Activated T-cell treated with anti-CD3 and anti-CD28 coated beads, Interleukin-2, amount 50 U/mL, for 4 hours (primary cell): ENCODE measurements at regions not wholly inside any gene's neighbourhood (a gene's known extent, or its start where the extent isn't known, plus 50 kb on each side); places are given as distances from the start of the nearest gene placed in this dataset.
A peak's percentile ranks its signal among the peaks of the same experiment; 100 is the strongest.

Experiments used
- ATAC-seq, 2 donors: fragments of 200-7000 bp; cut with Tn5 transposase; one replicate each; pipeline ENCODE4 v1.10.0; 2021
- DNase-seq: peaks from one replicate; pipeline ENCODE4 v3.0.0-alpha.2; 2020
- H3K27me3 Mint-ChIP-seq: one replicate; pipeline ENCODE4 v1.8.0; 2021; ENCODE audit warnings: low read depth, mixed read lengths
- H3K36me3 Mint-ChIP-seq: one replicate; pipeline ENCODE4 v1.8.0; 2022; ENCODE audit warnings: mixed read lengths; ENCODE audit not compliant: insufficient read depth
- H3K4me1 Mint-ChIP-seq: one replicate; pipeline ENCODE4 v1.8.0; 2021; ENCODE audit warnings: low read depth, mixed read lengths
- H3K4me3 Mint-ChIP-seq: one replicate; pipeline ENCODE4 v1.8.0; 2021; ENCODE audit warnings: mild to moderate bottlenecking, moderate library complexity, mixed read lengths
- H3K9me3 Mint-ChIP-seq: one replicate; pipeline ENCODE4 v1.8.0; 2021; ENCODE audit warnings: mixed read lengths

- peaks cover 38% of the 10 kb centered on the region for H3K27me3 Mint-ChIP-seq
- no peak for DNase-seq
- no peaks in the 10 kb centered on the region for H3K36me3 Mint-ChIP-seq
- H3K4me1 Mint-ChIP-seq, result no peaks in the 10 kb centered on the region
- peaks cover 28% of the 10 kb centered on the region for H3K9me3 Mint-ChIP-seq
- no peak overlapping the region for H3K4me3 Mint-ChIP-seq
- no peak for ATAC-seq
Observed at GRCh38 chr7:25933921-25934320, 218.1 kb upstream of the NFE2L3 start.

- peaks cover 27% of the 10 kb centered on the region for H3K27me3 Mint-ChIP-seq
- no peaks in the 10 kb centered on the region for H3K36me3 Mint-ChIP-seq
- H3K9me3 Mint-ChIP-seq, result peaks cover under 1% of the 10 kb centered on the region
- H3K4me1 Mint-ChIP-seq, result peaks cover 10% of the 10 kb centered on the region
- DNase-seq (no peak), ATAC-seq (peak in 1 of 2 donors; percentile 18)
- no peak overlapping the region for H3K4me3 Mint-ChIP-seq
Observed at GRCh38 chr7:25940086-25940906, 211.7 kb upstream of the NFE2L3 start.

GRCh38 chr7:25944777-25945515, 207.1 kb upstream of the NFE2L3 start:
- no peak overlapping the region for H3K4me3 Mint-ChIP-seq
- ATAC-seq (no peak), DNase-seq (no peak)
- H3K36me3 Mint-ChIP-seq, result no peaks in the 10 kb centered on the region
- peaks cover 29% of the 10 kb centered on the region for H3K27me3 Mint-ChIP-seq
- no peaks in the 10 kb centered on the region for H3K9me3 Mint-ChIP-seq
- peaks cover 21% of the 10 kb centered on the region for H3K4me1 Mint-ChIP-seq

GRCh38 chr7:25945608-25946007, 206.4 kb upstream of the NFE2L3 start:
- peaks cover 28% of the 10 kb centered on the region for H3K27me3 Mint-ChIP-seq
- DNase-seq, result no peak
- H3K36me3 Mint-ChIP-seq, result no peaks in the 10 kb centered on the region
- no peak overlapping the region for H3K4me3 Mint-ChIP-seq
- no peak for ATAC-seq
- no peaks in the 10 kb centered on the region for H3K9me3 Mint-ChIP-seq
- peaks cover 20% of the 10 kb centered on the region for H3K4me1 Mint-ChIP-seq

- peaks cover 17% of the 10 kb centered on the region for H3K4me1 Mint-ChIP-seq
- DNase-seq, result no peak
- peaks cover 23% of the 10 kb centered on the region for H3K27me3 Mint-ChIP-seq
- H3K9me3 Mint-ChIP-seq, result no peaks in the 10 kb centered on the region
- no peak overlapping the region for H3K4me3 Mint-ChIP-seq
- ATAC-seq, result no peak
- no peaks in the 10 kb centered on the region for H3K36me3 Mint-ChIP-seq
Observed at GRCh38 chr7:25946181-25946580, 205.8 kb upstream of the NFE2L3 start.

GRCh38 chr7:25947669-25948516, 204.1 kb upstream of the NFE2L3 start:
- H3K9me3 Mint-ChIP-seq, result no peaks in the 10 kb centered on the region
- H3K36me3 Mint-ChIP-seq, result no peaks in the 10 kb centered on the region
- no peak for DNase-seq
- H3K4me1 Mint-ChIP-seq, result peaks cover 17% of the 10 kb centered on the region
- H3K4me3 Mint-ChIP-seq, result no peak overlapping the region
- ATAC-seq, result no peak
- peaks cover 23% of the 10 kb centered on the region for H3K27me3 Mint-ChIP-seq

- no peaks in the 10 kb centered on the region for H3K9me3 Mint-ChIP-seq
- DNase-seq, result no peak
- peak overlapping the region; percentile 74 for H3K4me3 Mint-ChIP-seq
- H3K36me3 Mint-ChIP-seq, result no peaks in the 10 kb centered on the region
- ATAC-seq, result no peak
- peaks cover 17% of the 10 kb centered on the region for H3K4me1 Mint-ChIP-seq
- peaks cover 20% of the 10 kb centered on the region for H3K27me3 Mint-ChIP-seq
Observed at GRCh38 chr7:25949736-25950487, 202.1 kb upstream of the NFE2L3 start.

- H3K36me3 Mint-ChIP-seq, result no peaks in the 10 kb centered on the region
- ATAC-seq, result peak; percentile 97 to 98
- H3K9me3 Mint-ChIP-seq, result no peaks in the 10 kb centered on the region
- peaks cover 17% of the 10 kb centered on the region for H3K4me1 Mint-ChIP-seq
- peak; percentile 85 for DNase-seq
- H3K4me3 Mint-ChIP-seq, result peak overlapping the region; percentile 85
- H3K27me3 Mint-ChIP-seq, result peaks cover 14% of the 10 kb centered on the region
Observed at GRCh38 chr7:25950488-25951413, 201.2 kb upstream of the NFE2L3 start.

GRCh38 chr7:25951414-25952260, 200.4 kb upstream of the NFE2L3 start:
- peak overlapping the region; percentile 55 for H3K4me3 Mint-ChIP-seq
- ATAC-seq (peak in 1 of 2 donors; percentile 64), DNase-seq (no peak)
- H3K4me1 Mint-ChIP-seq, result peaks cover 17% of the 10 kb centered on the region
- H3K9me3 Mint-ChIP-seq, result no peaks in the 10 kb centered on the region
- H3K36me3 Mint-ChIP-seq, result no peaks in the 10 kb centered on the region
- H3K27me3 Mint-ChIP-seq, result peaks cover 12% of the 10 kb centered on the region

- Mint-ChIP-seq H3K27me3 (peaks cover 10% of the 10 kb centered on the region), H3K36me3 (no peaks in the 10 kb centered on the region), H3K4me3 (peak overlapping the region; percentile 55), H3K9me3 (no peaks in the 10 kb centered on the region), H3K4me1 (peaks cover 17% of the 10 kb centered on the region)
- ATAC-seq (no peak), DNase-seq (no peak)
Observed at GRCh38 chr7:25952261-25953057, 199.5 kb upstream of the NFE2L3 start.

GRCh38 chr7:25953859-25954258, 198.1 kb upstream of the NFE2L3 start:
- Mint-ChIP-seq H3K27me3 (peaks cover 4% of the 10 kb centered on the region), H3K9me3 (no peaks in the 10 kb centered on the region), H3K4me3 (no peak overlapping the region), H3K36me3 (no peaks in the 10 kb centered on the region), H3K4me1 (peaks cover 16% of the 10 kb centered on the region)
- DNase-seq (no peak), ATAC-seq (no peak)

- H3K27me3 Mint-ChIP-seq, result no peaks in the 10 kb centered on the region
- H3K4me1 Mint-ChIP-seq, result peaks cover 11% of the 10 kb centered on the region
- ATAC-seq, result no peak
Observed at GRCh38 chr7:25954395-25954794, 197.6 kb upstream of the NFE2L3 start.

More at GRCh38 chr7:25954395-25954794, 197.6 kb upstream of the NFE2L3 start:
- Mint-ChIP-seq H3K9me3 (no peaks in the 10 kb centered on the region), H3K4me3 (no peak overlapping the region), H3K36me3 (no peaks in the 10 kb centered on the region)
- no peak for DNase-seq
